ENCODE measurements at regions not wholly inside any gene's neighbourhood (a gene's known extent, or its start where the extent isn't known, plus 50 kb on each side); places are given as distances from the start of the nearest gene placed in this dataset.

GRCh38 chr6:1162367-1163275, 149.3 kb upstream of the FOXQ1 start:
- TF ChIP-seq POLR2A (IDR thresholded peaks at IDR 0.05): no peak
- no peak for TF ChIP-seq POLR2AphosphoS5 (IDR thresholded peaks at IDR 0.05)
- TF ChIP-seq CTCF (IDR thresholded peaks at IDR 0.05): no peak

Data from breast epithelium (tissue), 3 donors.